HepG2 (cell line): ENCODE measurements at regions not wholly inside any gene's neighbourhood (a gene's known extent, or its start where the extent isn't known, plus 50 kb on each side); places are given as distances from the start of the nearest gene placed in this dataset.

ENCODE experiments used
- ATAC-seq: fragments of 200-7000 bp; cut with Tn5 transposase; 3 replicates; pipeline ENCODE4 v1.9.1; 2020; ENCODE audit warnings: mild to moderate bottlenecking, moderate library complexity
- BruUV-seq: library from RNA; stranded (reverse); fragments of 400-500 nt; replicated peaks from 2 replicates; lab custom pipeline; 2021; lab: Mats Ljungman, UMichigan
- CTCF ChIA-PET: fragments of 300-600 bp; formaldehyde crosslinking; extraction: SDS; loops from one replicate; lab custom pipeline; 2021; ENCODE audit warnings: low total read pairs, inconsistent platforms, low intra/inter-chr PET ratio; lab: Yijun Ruan, JAX
- POLR2A ChIA-PET: fragments of 350-600 bp; sonication (Branson Sonifier 250); formaldehyde crosslinking; loops from one replicate; lab custom pipeline; 2020; ENCODE audit warnings: antibody characterized with exemption, inconsistent platforms; lab: Yijun Ruan, JAX
- DNase-seq: peaks from one replicate; pipeline ENCODE4 v3.0.0-alpha.2; 2015; ENCODE audit warnings: low spot score
- FAIRE-seq: peaks from 3 replicates; lab custom pipeline; 2011; peaks lifted over from hg19 to GRCh38; lab: Jason Lieb, UNC
- H2AFZ ChIP-seq: one replicate; pipeline ENCODE4 v1.6.1; 2011; ENCODE audit warnings: low read length, inconsistent platforms
- H3K27ac ChIP-seq: fragments of 300-600 bp; 3 replicates; pipeline ENCODE4 v1.8.0; 2011; ENCODE audit warnings: mixed run types, mild to moderate bottlenecking, mixed read lengths, low read length, inconsistent platforms; ENCODE audit not compliant: insufficient read depth; ENCODE audit errors: extremely low read length
- H3K27me3 ChIP-seq, 2 experiments: fragments of 200-600 bp in 1 of 2; 2 replicates in 1 of 2; 3 replicates in 1 of 2; pipeline versions ENCODE4 v1.6.0 to v1.8.0; 2011; ENCODE audit warnings: low read length in 2 of 2, mild to moderate bottlenecking in 2 of 2, moderate library complexity in 2 of 2, inconsistent platforms in 1 of 2; ENCODE audit not compliant: insufficient read depth in 2 of 2, control insufficient read depth in 1 of 2
- H3K36me3 ChIP-seq, 2 experiments: fragments of 200-600 bp in 1 of 2; replicated peaks in 1 of 2; 2 replicates in 1 of 2; 3 replicates in 1 of 2; pipeline versions ENCODE4 v1.5.1 to v1.8.0; 2011; ENCODE audit warnings: low read length in 2 of 2, inconsistent platforms in 1 of 2; ENCODE audit not compliant: insufficient read depth in 2 of 2, control insufficient read depth in 1 of 2
- H3K4me1 ChIP-seq: 2 replicates; pipeline ENCODE4 v1.5.1; 2012; ENCODE audit warnings: low read length, inconsistent platforms; ENCODE audit not compliant: insufficient read depth
- H3K4me2 ChIP-seq: 2 replicates; pipeline ENCODE4 v1.6.0; 2011; ENCODE audit warnings: low read depth, low read length, inconsistent platforms
- H3K4me3 ChIP-seq, 3 experiments: fragments of 200-600 bp in 1 of 3; sonication (generic), shearing (Covaris generic) in 1 of 3; replicated peaks in 1 of 3; 2 replicates each; pipeline ENCODE4 v1.5.1; 2011 to 2016; ENCODE audit warnings: low read length in 3 of 3, inconsistent platforms in 2 of 3, low read depth in 2 of 3, mild to moderate bottlenecking in 2 of 3, control low read depth in 1 of 3, mixed read lengths in 1 of 3; ENCODE audit not compliant: insufficient read depth in 1 of 3
- H3K79me2 ChIP-seq: one replicate; pipeline ENCODE4 v1.6.1; 2011; ENCODE audit warnings: low read length, inconsistent platforms; ENCODE audit not compliant: insufficient read depth
- H3K9ac ChIP-seq: 2 replicates; pipeline ENCODE4 v1.6.0; 2011; ENCODE audit warnings: mild to moderate bottlenecking, low read depth, low read length, inconsistent platforms; ENCODE audit not compliant: insufficient read depth
- H3K9me3 ChIP-seq: 2 replicates; pipeline ENCODE4 v1.5.1; 2012; ENCODE audit warnings: mild to moderate bottlenecking, low read length
- H4K20me1 ChIP-seq: 2 replicates; pipeline ENCODE4 v1.6.0; 2011; ENCODE audit warnings: inconsistent platforms, mild to moderate bottlenecking, low read length, moderate library complexity; ENCODE audit not compliant: insufficient read depth
- ETV5 ChIP-seq: IDR thresholded peaks from 2 replicates; pipeline ENCODE4 v1.6.1; 2018; ENCODE audit warnings: missing biosample characterization, missing genetic modification reagents, inconsistent platforms, borderline replicate concordance
- GABPA ChIP-seq, 2 experiments: IDR thresholded peaks; 2 replicates each; pipeline ENCODE4 v1.6.1; 2011 to 2016; ENCODE audit warnings: low read depth in 2 of 2, low read length in 1 of 2, missing biosample characterization in 1 of 2, missing genetic modification characterization in 1 of 2
- PRDM15 ChIP-seq: sonication (generic); formaldehyde crosslinking; IDR thresholded peaks from 2 replicates; pipeline ENCODE4 v1.4.0; 2020; ENCODE audit warnings: missing genetic modification reagents
- SUZ12 ChIP-seq: fragments of 150-350 bp; IDR thresholded peaks from 2 replicates; pipeline ENCODE4 v1.6.1; 2014; ENCODE audit warnings: low read depth, low read length
- SYNCRIP ChIP-seq: fragments of 200-400 bp; formaldehyde crosslinking; IDR thresholded peaks from 2 replicates; pipeline ENCODE4 v1.6.1; 2018; ENCODE audit warnings: mild to moderate bottlenecking, low read depth, low read length; ENCODE audit not compliant: insufficient read depth
- ZBTB33 ChIP-seq: sonication (generic); formaldehyde crosslinking; IDR thresholded peaks from 2 replicates; pipeline ENCODE4 v1.4.0; 2020; ENCODE audit warnings: missing genetic modification reagents
- ZNF567 ChIP-seq: sonication (generic); formaldehyde crosslinking; IDR thresholded peaks from 2 replicates; pipeline ENCODE4 v1.8.1; 2023; ENCODE audit warnings: mild to moderate bottlenecking, missing genetic modification reagents, borderline replicate concordance
- ZNF580 ChIP-seq: IDR thresholded peaks from 2 replicates; pipeline ENCODE4 v1.6.1; 2016; ENCODE audit warnings: low read depth, borderline replicate concordance
- WGBS: methylation state at CpG from one replicate; pipeline ENCODE4 v1.1.6; 2017; ENCODE audit warnings: low lambda C conversion rate; 5-methylcytosine and 5-hydroxymethylcytosine counted together
- in situ Hi-C: cut with HindIII; loops from 2 replicates; pipeline ENCODE4 v1.10.0; 2017; ENCODE audit warnings: low pct_unique_long_range_greater_than_20kb; ENCODE audit not compliant: extremely low pct_ligation_motif_present
- intact Hi-C: fragments of 100-400 bp; cut with micrococcal nuclease; formaldehyde crosslinking; loops from one replicate; pipeline ENCODE4 v1.10.0; 2022; ENCODE audit not compliant: unreplicated experiment

- WGBS, result 25% methylated on average over 13 of the region's 13 CpGs
- ATAC-seq, result no peak
- intact Hi-C loops, result no loop called here
- no peak overlapping the region for H3K27ac ChIP-seq
- no peak overlapping the region for H2AFZ ChIP-seq
- H3K4me1 ChIP-seq, result peaks cover 10% of the 10 kb centered on the region
- no peaks in the 10 kb centered on the region for H3K36me3 ChIP-seq
- BruUV-seq, result no TSS peak
- in situ Hi-C loops, result no loop called here
- H3K4me2 ChIP-seq, result peak overlapping the region; percentile 16; the same call in 1 of the 2 replicates
- H3K9ac ChIP-seq, result no peak overlapping the region
- H3K4me3 ChIP-seq, result no peak overlapping the region
- no peaks in the 10 kb centered on the region for H4K20me1 ChIP-seq
- ChIA-PET POLR2A (interaction anchor here (1.1 kb wide), 1 partner anchor 8 kb away, joined by 4 read pairs; no protein-coding TSS in a partner anchor), CTCF (no interaction called here)
- no peak for DNase-seq
- no peaks in the 10 kb centered on the region for H3K9me3 ChIP-seq
- H3K79me2 ChIP-seq, result no peaks in the 10 kb centered on the region
- peaks cover 1 to 51% of the 10 kb centered on the region in 2 experiments; a peak in 4 of 5 replicates for H3K27me3 ChIP-seq
- no peak for FAIRE-seq
- TF ChIP-seq ETV5 (CRISPR knock-in tag) (peak; percentile 56; the same call in 1 of the 2 replicates), GABPA (IDR thresholded peaks at IDR 0.05; ENCODE audit: low read depth, low read length) (no peak), GABPA (CRISPR knock-in tag; IDR thresholded peaks at IDR 0.05; ENCODE audit: low read depth) (peak; percentile 59), ZNF580 (no peak), SUZ12 (no peak)
- TF ChIP-seq, all 625 proteins: peak for 2
These were observed 55.6 kb upstream of the GCSH start for GRCh38 chr16:81151648-81152310.

- Histone ChIP-seq H3K27ac (no peak overlapping the region), H3K4me1 (peaks cover 19% of the 10 kb centered on the region), H3K4me2 (no peak overlapping the region), H3K79me2 (no peaks in the 10 kb centered on the region), H3K27me3 (peaks cover 1 to 54% of the 10 kb centered on the region in 2 experiments; a peak in 4 of 5 replicates), H3K9me3 (no peaks in the 10 kb centered on the region), H3K9ac (no peak overlapping the region), H3K36me3 (no peaks in the 10 kb centered on the region), H3K4me3 (no peak overlapping the region), H2AFZ (no peak overlapping the region), H4K20me1 (no peaks in the 10 kb centered on the region)
- POLR2A ChIA-PET, result interaction anchor here (1.2 kb wide), 1 partner anchor 165 kb away, joined by 3 read pairs; no protein-coding TSS in a partner anchor
- FAIRE-seq (no peak), ATAC-seq (no peak), DNase-seq (no peak)
- intact Hi-C loops (loop anchor here (10.0 kb wide), 1 partner anchor 115 kb away; the partner anchor contains the start of gene ATMIN), in situ Hi-C loops (no loop called here)
- TF ChIP-seq PRDM15 (CRISPR knock-in tag), result no peak
- 0 out of 2 replicates have a peak, but pooled peaks have one; percentile 58 for TF ChIP-seq ZBTB33
- TF ChIP-seq SYNCRIP, result no peak
- TF ChIP-seq ZNF567 (CRISPR knock-in tag), result no peak
- CTCF ChIA-PET, result no interaction called here
- no TSS peak for BruUV-seq
- WGBS, result 59% methylated on average over 10 of the region's 10 CpGs
These were observed 53.4 kb upstream of the GCSH start for GRCh38 chr16:81149614-81150013.
